ENCODE measurements at regions not wholly inside any gene's neighbourhood (a gene's known extent, or its start where the extent isn't known, plus 50 kb on each side); places are given as distances from the start of the nearest gene placed in this dataset.

GRCh38 chr10:85067955-85068354, 739.6 kb downstream of the CCSER2 start:
- intact Hi-C loops (cut with DNase I), result no loop called here
- H3K4me1 ChIP-seq, result no peaks in the 10 kb centered on the region
- no peak for TF ChIP-seq CTCF (IDR thresholded peaks at IDR 0.05)
- ATAC-seq, result no peak
- no peaks in the 10 kb centered on the region for H3K36me3 ChIP-seq
- no peak overlapping the region for H3K4me3 ChIP-seq
- no peaks in the 10 kb centered on the region for H3K27me3 ChIP-seq (ENCODE audit: low read depth)
- no peak for DNase-seq
- H3K9me3 ChIP-seq, result peaks cover 9% of the 10 kb centered on the region
- no peak overlapping the region for H3K27ac ChIP-seq

- intact Hi-C loops (cut with DNase I), result no loop called here
- H3K4me3 ChIP-seq, result no peak overlapping the region
- ATAC-seq (no peak), DNase-seq (no peak)
- no peak overlapping the region for H3K27ac ChIP-seq
- no peaks in the 10 kb centered on the region for H3K36me3 ChIP-seq
- no peak for TF ChIP-seq CTCF (IDR thresholded peaks at IDR 0.05)
- H3K27me3 ChIP-seq (ENCODE audit: low read depth), result no peaks in the 10 kb centered on the region
- no peaks in the 10 kb centered on the region for H3K9me3 ChIP-seq
- H3K4me1 ChIP-seq, result no peaks in the 10 kb centered on the region
These were observed 752.5 kb downstream of the CCSER2 start for GRCh38 chr10:85080934-85081333.

GRCh38 chr10:85098835-85099521, 770.6 kb downstream of the CCSER2 start:
- intact Hi-C loops (cut with DNase I), result no loop called here
- DNase-seq (no peak), ATAC-seq (no peak)
- Histone ChIP-seq H3K4me3 (no peak overlapping the region), H3K27me3 (ENCODE audit: low read depth) (no peaks in the 10 kb centered on the region), H3K27ac (no peak overlapping the region), H3K36me3 (no peaks in the 10 kb centered on the region), H3K9me3 (no peaks in the 10 kb centered on the region), H3K4me1 (no peaks in the 10 kb centered on the region)
- TF ChIP-seq CTCF (IDR thresholded peaks at IDR 0.05), result no peak

GRCh38 chr10:85100495-85100894, 772.1 kb downstream of the CCSER2 start:
- DNase-seq (no peak), ATAC-seq (no peak)
- Histone ChIP-seq H3K27ac (no peak overlapping the region), H3K4me1 (no peaks in the 10 kb centered on the region), H3K4me3 (no peak overlapping the region), H3K36me3 (no peaks in the 10 kb centered on the region), H3K9me3 (no peaks in the 10 kb centered on the region), H3K27me3 (ENCODE audit: low read depth) (no peaks in the 10 kb centered on the region)
- no peak for TF ChIP-seq CTCF (IDR thresholded peaks at IDR 0.05)
- intact Hi-C loops (cut with DNase I), result no loop called here

GRCh38 chr10:85105614-85106255, 777.3 kb downstream of the CCSER2 start:
- H3K9me3 ChIP-seq, result no peaks in the 10 kb centered on the region
- no peak for TF ChIP-seq CTCF (IDR thresholded peaks at IDR 0.05)
- no peaks in the 10 kb centered on the region for H3K4me1 ChIP-seq
- ATAC-seq, result no peak
- intact Hi-C loops (cut with DNase I), result no loop called here
- H3K4me3 ChIP-seq, result no peak overlapping the region
- no peak for DNase-seq
- no peak overlapping the region for H3K27ac ChIP-seq
- H3K27me3 ChIP-seq (ENCODE audit: low read depth), result no peaks in the 10 kb centered on the region
- H3K36me3 ChIP-seq, result no peaks in the 10 kb centered on the region

Data from lower lobe of right lung (tissue), 2 donors.